Right renal cortex interstitium (tissue), 3 donors: ENCODE measurements at regions not wholly inside any gene's neighbourhood (a gene's known extent, or its start where the extent isn't known, plus 50 kb on each side); places are given as distances from the start of the nearest gene placed in this dataset.

Experiments used
- DNase-seq, 3 donors: peaks; one replicate each; pipeline ENCODE4 v3.0.0-alpha.2; 2013; ENCODE audit warnings: low read depth in 3 of 3, low spot score in 2 of 3

DNA sequence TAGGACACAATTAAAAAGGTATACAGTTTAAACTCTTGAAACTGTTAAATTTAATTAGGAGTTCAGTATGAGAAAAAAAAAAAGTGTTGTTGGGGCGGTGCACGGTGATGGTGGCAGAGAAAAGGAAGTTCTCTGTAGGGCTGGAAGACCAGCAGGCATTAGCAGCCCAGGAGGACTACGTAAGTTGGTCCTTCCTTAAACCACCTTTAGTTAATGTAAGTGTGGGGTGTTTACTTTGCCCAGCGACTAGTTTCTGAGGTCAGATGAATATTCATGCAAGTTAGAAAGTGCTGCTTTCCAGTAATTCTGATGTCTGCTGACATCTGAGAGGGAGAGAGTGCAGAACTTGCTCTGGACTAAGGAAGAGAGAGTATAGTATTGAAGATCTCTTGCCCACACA is 54.9 kb downstream of the NKX2-1 start:
- no peak for DNase-seq

DNA sequence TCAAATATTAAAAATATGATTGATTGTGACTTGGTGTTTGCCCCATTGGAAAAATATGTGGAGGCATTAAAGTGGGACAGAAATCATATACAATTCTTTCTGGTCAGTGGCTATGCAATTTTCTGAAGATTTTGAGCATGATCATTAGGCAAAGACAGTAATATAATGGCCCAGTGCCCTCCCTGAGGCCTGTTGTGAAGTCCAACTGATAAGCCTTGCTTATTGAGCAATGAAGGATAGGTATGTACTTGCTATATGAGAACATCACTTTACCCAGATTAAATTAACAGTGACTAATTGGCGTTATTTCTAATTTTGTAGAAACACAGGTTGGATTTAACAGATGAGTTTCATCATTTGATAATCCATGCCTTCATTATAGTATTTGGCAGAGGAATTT is 57.1 kb downstream of the NKX2-1 start:
- no peak for DNase-seq

DNA sequence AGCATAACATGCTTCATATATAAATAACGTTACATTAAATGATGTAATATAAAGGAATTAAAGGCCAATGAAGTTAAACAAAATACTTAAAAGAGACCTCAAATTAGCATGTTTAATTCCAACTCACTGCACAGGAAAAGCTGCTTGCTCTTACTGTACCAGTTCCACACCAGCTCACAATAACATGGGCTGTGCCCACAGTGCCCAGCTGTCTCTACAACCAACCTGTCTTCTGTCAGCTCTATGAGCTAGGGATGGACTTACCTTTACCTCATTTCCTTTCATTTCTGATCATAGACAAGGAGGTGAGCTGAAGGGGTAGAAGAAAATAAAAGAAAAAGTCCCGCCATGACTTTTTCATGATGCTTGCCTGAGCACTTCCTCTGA is 64.8 kb downstream of the NKX2-1 start:
- DNase-seq: no peak

DNA sequence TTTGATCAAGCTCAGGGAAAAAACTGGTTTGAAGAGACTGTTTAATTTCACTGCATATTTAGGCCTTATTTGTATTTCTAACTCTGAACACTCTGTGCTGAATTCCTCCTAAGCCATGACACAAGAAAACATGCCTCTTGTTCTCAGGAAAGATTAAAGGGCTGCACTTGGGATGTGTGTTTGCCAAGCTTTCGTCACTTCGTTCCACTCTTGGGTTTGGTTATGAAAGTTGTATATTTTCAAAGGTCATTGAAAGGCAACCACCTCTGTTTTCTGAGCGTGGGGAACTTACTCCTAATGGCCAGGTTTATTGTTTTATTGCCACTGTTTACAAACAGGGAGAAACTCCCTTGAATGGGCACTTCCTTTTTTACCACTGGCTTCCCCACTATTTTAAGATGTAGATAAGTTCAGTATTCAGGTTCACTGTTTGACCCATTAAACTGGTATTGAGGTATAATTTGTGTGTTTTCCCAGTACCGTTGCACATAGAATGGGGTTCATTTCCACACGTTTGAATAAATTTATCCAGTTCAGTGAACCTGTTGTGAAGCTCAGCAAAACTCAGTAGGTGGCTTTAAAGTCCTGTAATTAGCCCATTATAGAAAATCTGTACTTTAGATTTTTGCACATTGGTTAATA is 65.3 kb downstream of the NKX2-1 start:
- no peak for DNase-seq

DNA sequence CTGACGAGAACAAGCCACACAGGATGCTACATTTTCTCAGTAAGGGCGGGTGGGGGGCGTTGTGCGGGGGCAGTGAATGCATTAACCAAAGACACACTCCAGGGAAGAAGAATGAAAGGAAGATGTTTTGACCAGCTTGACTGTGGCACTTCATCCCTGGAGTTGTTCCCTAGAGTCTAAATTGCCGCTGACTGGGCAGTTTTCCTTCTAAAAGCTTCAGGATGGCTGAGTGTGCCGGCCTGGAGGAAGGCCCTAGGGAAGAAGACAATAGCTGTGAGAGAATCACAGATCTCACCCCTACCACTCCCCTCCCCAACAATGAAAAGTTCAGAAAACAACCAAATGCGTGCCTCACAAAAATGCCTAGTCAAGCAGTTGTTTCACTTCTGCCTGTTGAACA is 67.2 kb downstream of the NKX2-1 start:
- no peak for DNase-seq

DNA sequence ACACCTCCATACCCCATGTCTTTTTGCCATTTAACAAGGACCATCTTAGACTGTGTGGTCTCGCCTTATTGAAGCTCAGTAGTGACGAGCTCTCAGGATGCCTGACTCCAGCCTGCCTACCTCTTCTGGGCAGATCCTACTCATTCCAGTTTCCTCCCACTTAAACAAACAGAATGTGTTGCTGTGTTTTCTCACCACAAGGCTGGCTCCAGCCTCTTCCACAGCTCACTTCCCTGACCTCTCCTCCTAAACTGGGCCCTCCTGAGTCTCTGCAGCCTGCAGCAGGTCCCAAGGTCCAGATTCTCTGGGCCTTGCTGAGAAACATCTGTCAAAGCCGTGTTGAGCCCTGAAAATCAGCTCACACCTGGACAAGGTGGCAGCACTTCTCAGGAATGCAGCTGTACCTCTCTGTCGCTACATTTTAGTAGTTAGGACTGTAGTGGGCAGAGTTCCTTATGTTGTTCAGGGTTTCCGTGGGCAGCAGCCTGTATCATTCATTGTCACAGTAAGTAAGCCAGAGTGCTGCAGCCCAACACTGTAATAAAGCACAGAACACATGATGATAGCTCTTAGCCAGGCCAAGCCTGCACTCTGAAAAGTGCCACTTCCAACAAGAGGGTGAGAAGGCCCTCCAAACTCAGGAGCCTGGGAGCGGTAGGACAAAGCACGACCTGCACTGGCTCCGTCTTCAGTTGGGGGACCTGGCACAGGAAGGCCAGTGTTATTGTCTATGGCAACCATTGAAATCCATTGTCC is 68.5 kb downstream of the NKX2-1 start:
- peak in 2 of 3 donors; percentile 2 to 4 for DNase-seq

DNA sequence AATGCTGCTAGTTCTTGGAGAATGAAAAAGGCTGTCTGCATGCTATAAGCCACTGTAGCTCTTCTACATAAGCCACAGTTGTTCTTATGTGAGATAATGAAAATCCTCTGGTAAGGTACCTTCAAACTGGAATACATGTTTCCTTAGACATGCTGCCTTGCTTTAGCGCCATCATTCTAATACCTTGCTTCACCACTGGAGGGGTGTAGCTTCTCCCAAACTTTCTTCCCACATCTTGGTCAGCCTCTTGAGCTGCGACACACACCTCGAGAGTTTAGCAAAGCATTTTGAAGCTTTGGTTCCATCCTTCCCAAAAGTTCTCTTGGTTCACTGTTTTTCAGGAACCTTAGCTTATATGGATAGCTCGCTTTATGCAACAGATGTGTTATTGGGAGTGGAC is 69.5 kb downstream of the NKX2-1 start:
- no peak for DNase-seq

DNA sequence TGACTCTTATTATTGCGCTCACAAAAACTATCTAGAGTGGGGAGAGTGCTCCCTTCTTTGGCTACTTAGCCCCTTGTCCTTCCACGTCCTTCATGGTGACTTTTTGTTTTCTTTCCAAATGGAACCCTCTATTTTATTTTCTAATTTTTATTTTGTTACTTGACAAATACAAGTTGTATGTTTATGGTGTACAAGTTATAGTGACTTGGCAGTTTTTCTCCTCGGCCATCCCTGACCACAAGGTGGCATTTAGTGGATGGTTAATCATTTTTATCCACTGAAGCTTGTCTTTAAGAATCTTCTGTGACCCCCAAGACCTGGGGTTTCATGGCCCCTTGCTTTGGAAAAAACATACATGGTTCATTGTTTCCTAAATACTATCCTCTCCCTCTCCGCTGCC is 70.1 kb downstream of the NKX2-1 start:
- DNase-seq: no peak

DNA sequence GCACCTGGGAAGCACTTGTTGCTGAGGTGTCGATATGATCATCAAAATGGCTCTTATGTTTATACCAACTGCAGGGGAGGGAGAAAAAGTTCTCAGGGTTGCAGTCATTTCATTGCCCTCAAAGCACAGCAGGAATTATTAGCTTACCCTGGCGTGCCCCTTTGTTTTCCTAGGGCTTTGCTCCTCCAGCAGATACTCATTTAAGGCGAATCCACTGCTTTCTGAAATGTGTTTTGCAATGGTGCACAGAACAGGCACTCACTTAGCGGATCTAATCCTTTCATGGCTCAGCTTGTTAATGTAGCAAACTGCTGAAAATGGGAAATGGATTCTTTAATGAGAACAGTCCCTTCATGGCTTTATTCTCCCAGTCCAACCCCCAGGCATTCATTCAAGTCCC is 76.7 kb downstream of the NKX2-1 start:
- no peak for DNase-seq

DNA sequence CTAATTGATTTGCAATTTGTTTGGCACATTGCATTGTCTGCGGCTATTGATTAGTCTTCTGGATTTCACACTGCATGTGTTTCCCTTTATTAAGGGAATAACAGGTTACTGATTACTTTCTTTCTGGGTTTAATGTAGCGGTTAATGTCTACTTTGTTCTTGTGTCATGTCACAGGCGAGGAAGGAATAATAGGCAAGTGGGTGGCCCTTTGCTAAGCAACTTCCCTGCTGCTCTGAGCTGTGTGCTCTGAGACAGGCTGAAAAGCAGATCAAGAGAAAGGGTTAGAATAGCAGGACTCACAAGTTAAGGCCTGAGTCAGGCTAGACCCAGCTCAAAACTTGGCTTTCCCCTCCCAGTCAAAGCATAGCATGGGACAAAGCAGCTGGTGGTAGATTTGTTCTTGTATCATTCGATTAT is 77.2 kb downstream of the NKX2-1 start:
- no peak for DNase-seq

DNA sequence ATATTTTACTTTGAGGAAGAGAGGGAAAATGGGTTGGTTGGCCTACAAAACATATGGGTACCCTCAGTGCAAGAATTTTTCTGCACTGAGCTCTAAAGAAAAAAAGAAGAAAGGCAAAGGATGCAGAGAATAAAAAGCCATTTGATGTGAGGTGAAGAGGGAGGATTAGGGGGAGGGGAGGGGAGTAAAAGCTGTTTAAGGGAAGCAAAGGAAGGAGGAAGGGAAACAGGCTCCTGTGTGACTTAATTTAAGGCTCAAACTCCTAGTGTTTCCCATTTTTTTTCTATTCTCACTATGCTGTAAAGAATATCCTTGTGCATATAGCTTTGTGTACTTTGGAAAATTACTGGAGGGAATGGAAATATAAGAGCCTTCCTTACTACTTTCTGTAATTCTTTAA is 78.7 kb downstream of the NKX2-1 start:
- no peak for DNase-seq

DNA sequence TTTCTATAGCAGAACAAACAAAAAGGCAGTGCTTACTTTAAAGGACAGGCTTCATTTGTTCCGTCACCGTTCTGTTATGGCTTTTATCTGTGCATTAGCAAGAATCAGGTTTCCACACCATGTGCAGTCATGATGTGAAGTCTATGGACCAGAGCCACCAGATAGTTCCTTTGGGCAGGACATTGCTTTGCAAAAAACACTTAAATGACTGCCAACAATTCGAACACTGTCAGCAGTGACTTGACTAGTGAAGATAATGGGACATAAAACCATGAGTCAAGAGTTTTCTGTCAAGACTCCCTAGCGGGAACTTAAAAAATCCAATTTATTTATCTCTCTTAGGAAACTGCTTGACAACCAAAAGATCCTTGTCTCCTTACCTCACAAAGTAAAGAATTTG is 80.3 kb downstream of the NKX2-1 start:
- no peak for DNase-seq

DNA sequence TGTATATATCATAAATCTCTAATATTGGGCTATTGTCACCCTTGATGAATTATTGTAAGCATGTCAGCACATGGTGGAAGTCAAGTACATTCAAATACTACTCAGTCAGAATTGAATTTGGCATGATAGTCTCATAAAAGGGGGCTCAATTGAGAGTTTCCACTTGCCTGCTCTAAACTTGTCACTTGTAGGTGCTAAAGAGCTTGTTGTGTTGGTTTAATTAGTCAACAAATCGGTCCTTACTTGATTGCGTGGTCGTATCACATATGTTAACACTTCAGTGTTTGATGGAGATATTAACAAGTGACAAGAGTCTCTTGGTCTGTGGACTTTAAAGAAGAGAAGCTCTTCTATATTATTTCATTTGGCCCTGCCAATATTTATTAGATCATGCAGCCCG is 81.1 kb downstream of the NKX2-1 start:
- no peak for DNase-seq

DNA sequence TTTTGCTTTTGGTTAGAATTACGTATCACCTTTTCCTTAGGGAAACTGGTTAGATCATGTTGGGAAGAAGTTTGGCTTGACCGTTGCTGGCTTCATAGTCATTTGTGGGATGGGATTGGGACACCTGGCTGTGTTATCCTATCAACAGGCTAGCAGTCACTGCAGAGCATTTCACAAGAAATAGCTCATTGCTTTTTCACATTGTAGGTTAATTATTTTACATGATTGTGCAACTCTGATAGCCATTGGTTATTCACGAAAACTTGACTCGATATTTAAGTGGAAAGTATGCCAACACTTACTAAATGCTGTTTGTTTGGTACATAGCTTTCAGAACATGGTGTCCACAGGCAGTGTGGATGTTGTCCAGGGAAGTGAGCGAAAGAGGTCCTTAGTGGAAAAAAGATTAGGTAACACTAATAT is 89.4 kb downstream of the NKX2-1 start:
- no peak for DNase-seq

DNA sequence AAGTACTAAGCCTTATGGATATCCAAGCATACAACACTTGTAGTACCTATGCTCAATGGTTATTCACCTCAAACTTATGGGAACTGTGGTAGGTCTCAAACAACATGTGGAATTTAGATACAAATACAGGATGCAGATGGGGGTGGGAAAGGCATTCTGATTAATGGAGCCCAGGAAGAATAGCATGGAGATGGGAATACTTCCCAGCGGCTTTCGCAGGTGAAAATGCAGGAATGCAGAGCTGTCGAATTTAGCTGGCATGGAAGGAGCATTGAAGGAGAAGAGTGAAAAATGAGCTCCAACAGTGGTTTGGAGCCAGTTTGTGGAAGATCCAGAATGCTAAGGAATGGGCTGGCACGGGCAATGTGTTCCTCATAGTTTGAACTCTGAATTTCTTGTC is 89.9 kb downstream of the NKX2-1 start:
- no peak for DNase-seq

DNA sequence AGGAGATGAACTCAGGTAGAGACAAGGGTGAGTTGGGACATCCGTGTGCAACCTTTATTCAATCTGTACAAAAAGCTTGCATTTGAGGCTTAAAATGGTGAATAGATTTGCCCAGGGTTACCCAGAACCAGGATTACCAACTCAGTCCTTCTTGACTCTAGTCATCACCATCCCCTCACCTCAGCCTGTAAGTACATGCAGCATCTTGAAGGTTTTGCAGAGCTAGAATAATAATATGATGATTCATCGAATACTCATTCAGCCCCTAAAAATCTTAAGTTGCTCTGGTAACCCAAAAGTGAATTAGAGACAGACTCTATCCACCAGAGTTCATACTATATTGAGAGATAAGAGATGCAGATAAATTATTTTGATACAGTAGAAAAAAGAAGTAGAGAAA is 90.3 kb downstream of the NKX2-1 start:
- no peak for DNase-seq

DNA sequence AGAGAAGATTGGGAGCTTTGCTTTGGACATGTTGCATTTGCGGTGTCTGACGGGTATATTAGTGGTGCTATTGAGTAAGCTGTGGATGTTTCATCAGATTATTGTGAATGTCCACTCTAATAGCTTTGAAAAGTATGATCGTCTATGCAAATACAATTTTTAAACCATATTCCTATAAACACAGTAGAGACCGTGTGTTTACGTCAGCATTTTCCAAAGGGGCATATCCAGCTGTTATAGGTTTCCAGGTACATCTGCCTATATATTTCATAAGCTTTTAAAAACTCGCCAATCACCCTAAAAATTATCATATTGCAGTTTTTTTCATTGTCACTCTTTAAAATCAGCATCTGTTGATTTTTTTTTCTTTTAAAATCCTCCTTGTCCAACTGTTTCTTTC is 91.7 kb downstream of the NKX2-1 start:
- no peak for DNase-seq

DNA sequence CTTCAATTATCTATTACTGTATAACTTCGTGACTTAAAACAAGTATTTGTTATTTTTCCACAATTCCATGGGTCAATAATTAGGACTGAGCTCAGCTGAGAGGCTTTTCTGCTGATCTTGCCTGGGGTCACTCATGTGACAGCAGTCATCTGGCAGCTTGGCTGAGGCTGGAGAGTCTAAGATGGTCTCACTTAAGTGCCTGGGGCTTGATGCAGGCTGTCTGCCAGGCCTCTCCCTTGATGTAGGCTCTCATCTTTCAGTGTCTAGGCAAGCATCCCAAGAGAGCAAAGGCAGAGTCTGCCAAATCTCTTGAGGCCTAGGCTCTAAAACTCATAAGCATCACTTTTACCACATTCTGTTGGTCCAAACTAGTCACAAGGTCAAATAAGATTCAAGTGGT is 93.2 kb downstream of the NKX2-1 start:
- no peak for DNase-seq

DNA sequence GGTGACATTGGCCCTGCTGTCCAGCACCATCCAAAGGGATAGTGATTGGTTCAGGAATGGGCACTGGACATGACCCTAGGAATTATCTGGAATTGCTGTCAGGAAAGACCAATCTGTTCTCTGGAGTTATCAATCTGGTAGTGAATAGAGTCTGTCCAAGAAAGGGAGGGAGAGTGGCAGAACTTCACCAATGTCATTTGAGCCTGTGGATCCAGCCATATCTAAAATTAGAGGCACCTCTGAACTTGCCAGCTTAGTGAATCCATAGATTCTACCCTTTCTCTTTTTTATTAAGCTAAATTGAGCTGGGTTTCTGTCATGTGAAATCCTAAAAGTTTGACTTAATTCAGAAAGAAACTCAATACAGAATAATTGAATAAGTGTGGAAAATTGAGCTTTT is 93.9 kb downstream of the NKX2-1 start:
- no peak for DNase-seq

DNA sequence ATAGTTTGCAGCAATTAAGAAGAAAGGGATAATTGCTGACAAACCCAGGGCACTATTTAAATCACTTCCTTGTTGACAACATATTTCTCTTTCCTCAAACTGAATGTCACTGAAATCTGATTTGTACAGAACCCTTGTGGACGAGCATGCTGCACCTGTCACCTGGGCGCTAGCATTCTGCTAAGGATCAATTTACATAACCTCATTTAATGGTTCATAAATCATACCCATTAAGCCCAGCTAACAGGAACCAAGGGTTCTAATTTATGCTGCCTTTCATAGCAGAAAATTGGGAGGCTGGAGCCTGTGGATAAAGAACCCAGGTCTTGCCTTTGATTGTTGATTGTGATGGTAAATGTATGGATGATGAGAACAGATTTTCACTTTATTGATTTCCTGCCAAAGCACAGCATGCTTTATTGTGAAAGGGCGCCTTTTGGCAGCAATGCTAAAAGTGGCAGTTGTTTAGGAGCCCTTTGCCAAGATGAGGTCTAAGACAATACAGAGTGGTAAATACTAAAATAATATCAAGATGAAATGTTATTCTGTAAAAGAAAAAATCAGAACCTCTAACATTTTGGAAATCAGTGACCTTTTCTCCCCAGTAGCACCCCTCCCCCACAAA is 95.4 kb downstream of the NKX2-1 start:
- DNase-seq: no peak

DNA sequence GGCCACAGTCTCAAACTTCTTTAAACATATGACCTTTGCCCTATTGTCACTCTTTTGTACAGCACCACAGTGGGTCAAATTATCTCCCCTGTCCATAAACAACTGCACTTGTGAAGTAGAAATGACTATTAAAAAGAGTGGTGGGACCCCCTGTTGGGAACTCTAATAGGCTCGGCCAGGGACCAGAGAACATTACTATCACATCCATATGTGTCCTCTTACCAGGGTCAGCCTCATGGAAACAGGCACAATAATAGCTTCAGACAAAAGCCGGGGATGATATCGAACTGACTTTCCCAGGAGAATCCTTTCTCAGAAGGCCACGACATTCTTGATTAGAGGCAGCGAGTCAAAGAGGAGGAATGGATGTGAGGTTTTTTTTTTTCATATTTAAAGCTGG is 96.6 kb downstream of the NKX2-1 start:
- no peak for DNase-seq

DNA sequence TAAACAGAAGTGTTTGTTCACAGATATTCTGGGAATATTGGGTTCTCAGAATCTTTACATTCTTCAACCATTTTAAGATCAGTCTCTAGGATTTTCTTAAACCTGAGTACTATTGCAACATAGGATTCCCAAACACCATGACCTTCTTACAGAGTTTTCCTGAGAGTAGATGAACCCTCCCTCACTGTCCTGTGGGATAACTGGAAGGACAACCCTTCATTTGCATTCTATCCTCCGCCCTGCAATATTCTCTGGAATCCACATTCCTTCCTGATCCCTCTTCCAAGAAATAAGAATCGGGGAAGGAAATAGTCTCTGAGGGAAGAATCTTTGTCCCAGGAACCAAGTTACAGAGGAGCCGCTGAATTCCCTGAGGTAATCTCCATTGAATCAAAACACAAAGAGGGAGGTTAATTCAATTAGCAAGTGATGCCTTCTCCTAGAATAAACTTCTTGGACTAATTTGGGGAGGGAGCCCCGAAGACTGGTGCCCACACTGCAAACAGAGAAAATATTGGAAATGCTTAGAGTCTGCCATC is 99.8 kb upstream of the MBIP start:
- no peak for DNase-seq
